NCI-H1417 treated with DMSO at 0.1 percent for 48 hours (cell line): ENCODE measurements at regions not wholly inside any gene's neighbourhood (a gene's known extent, or its start where the extent isn't known, plus 50 kb on each side); places are given as distances from the start of the nearest gene placed in this dataset.
"Not testable (repeated sequence)": the region's sequence is repeated elsewhere in the genome, so short reads cannot be mapped to it uniquely, and the experiment has no call there.

Source experiments
- DNase-seq: peaks from one replicate; lab custom pipeline; 2025; lab: John Stamatoyannopoulos, UW

- DNase-seq = no peak
Observed at GRCh38 chr9:85332487-85332886, 409.3 kb downstream of the AGTPBP1 start.

GRCh38 chr9:85331626-85332025 lies 410.1 kb downstream of the AGTPBP1 start:
- DNase-seq = no peak

- DNase-seq = no peak
Observed at GRCh38 chr9:85322592-85322991, 419.2 kb downstream of the AGTPBP1 start.

GRCh38 chr9:85321561-85321960 lies 420.2 kb downstream of the AGTPBP1 start:
- DNase-seq = no peak

- no peak for DNase-seq
Observed at GRCh38 chr9:85319936-85320656, 421.7 kb downstream of the AGTPBP1 start.

GRCh38 chr9:85315535-85315934 lies 426.2 kb downstream of the AGTPBP1 start:
- not testable (repeated sequence) for DNase-seq

- DNase-seq = no peak
Observed at GRCh38 chr9:85310573-85310972, 431.2 kb downstream of the AGTPBP1 start.

- DNase-seq = no peak
Observed at GRCh38 chr9:85303757-85304134, 438.0 kb downstream of the AGTPBP1 start.

- DNase-seq = no peak
Observed at GRCh38 chr9:85302938-85303756, 438.6 kb downstream of the AGTPBP1 start.

- DNase-seq = no peak
Observed at GRCh38 chr9:85298499-85298898, 443.3 kb downstream of the AGTPBP1 start.

GRCh38 chr9:85295244-85295643 lies 446.5 kb downstream of the AGTPBP1 start:
- not testable (repeated sequence) for DNase-seq

GRCh38 chr9:85292261-85292660 lies 449.5 kb downstream of the AGTPBP1 start:
- no peak for DNase-seq

- no peak for DNase-seq
Observed at GRCh38 chr9:85291266-85291665, 450.5 kb downstream of the AGTPBP1 start.

- no peak for DNase-seq
Observed at GRCh38 chr9:85290019-85290418, 451.7 kb downstream of the AGTPBP1 start.

GRCh38 chr9:85289142-85289541 lies 452.6 kb downstream of the AGTPBP1 start:
- DNase-seq = no peak

GRCh38 chr9:85283421-85283820 lies 458.3 kb downstream of the AGTPBP1 start:
- DNase-seq = no peak

- no peak for DNase-seq
Observed at GRCh38 chr9:85278769-85279168, 463.0 kb downstream of the AGTPBP1 start.

GRCh38 chr9:85276741-85277140 lies 465.0 kb downstream of the AGTPBP1 start:
- DNase-seq = no peak

GRCh38 chr9:85269811-85270210 lies 471.9 kb downstream of the AGTPBP1 start:
- no peak for DNase-seq

GRCh38 chr9:85268131-85268530 lies 473.6 kb downstream of the AGTPBP1 start:
- no peak for DNase-seq

- DNase-seq = no peak
Observed at GRCh38 chr9:85264695-85265094, 477.1 kb downstream of the AGTPBP1 start.

- no peak for DNase-seq
Observed at GRCh38 chr9:85263288-85263687, 478.5 kb downstream of the AGTPBP1 start.

- DNase-seq = no peak
Observed at GRCh38 chr9:85262333-85262732, 479.4 kb downstream of the AGTPBP1 start.
